HepG2 (cell line): ENCODE measurements at regions not wholly inside any gene's neighbourhood (a gene's known extent, or its start where the extent isn't known, plus 50 kb on each side); places are given as distances from the start of the nearest gene placed in this dataset.

Experiments
- ATAC-seq: fragments of 200-7000 bp; cut with Tn5 transposase; 3 replicates; pipeline ENCODE4 v1.9.1; 2020; ENCODE audit warnings: mild to moderate bottlenecking, moderate library complexity
- BruUV-seq: library from RNA; stranded (reverse); fragments of 400-500 nt; replicated peaks from 2 replicates; lab custom pipeline; 2021; lab: Mats Ljungman, UMichigan
- CTCF ChIA-PET: fragments of 300-600 bp; formaldehyde crosslinking; extraction: SDS; loops from one replicate; lab custom pipeline; 2021; ENCODE audit warnings: low total read pairs, inconsistent platforms, low intra/inter-chr PET ratio; lab: Yijun Ruan, JAX
- POLR2A ChIA-PET: fragments of 350-600 bp; sonication (Branson Sonifier 250); formaldehyde crosslinking; loops from one replicate; lab custom pipeline; 2020; ENCODE audit warnings: antibody characterized with exemption, inconsistent platforms; lab: Yijun Ruan, JAX
- DNase-seq: peaks from one replicate; pipeline ENCODE4 v3.0.0-alpha.2; 2015; ENCODE audit warnings: low spot score
- FAIRE-seq: peaks from 3 replicates; lab custom pipeline; 2011; peaks lifted over from hg19 to GRCh38; lab: Jason Lieb, UNC
- H2AFZ ChIP-seq: one replicate; pipeline ENCODE4 v1.6.1; 2011; ENCODE audit warnings: low read length, inconsistent platforms
- H3K27ac ChIP-seq: fragments of 300-600 bp; 3 replicates; pipeline ENCODE4 v1.8.0; 2011; ENCODE audit warnings: mixed run types, mild to moderate bottlenecking, mixed read lengths, low read length, inconsistent platforms; ENCODE audit not compliant: insufficient read depth; ENCODE audit errors: extremely low read length
- H3K27me3 ChIP-seq, 2 experiments: fragments of 200-600 bp in 1 of 2; 2 replicates in 1 of 2; 3 replicates in 1 of 2; pipeline versions ENCODE4 v1.6.0 to v1.8.0; 2011; ENCODE audit warnings: low read length in 2 of 2, mild to moderate bottlenecking in 2 of 2, moderate library complexity in 2 of 2, inconsistent platforms in 1 of 2; ENCODE audit not compliant: insufficient read depth in 2 of 2, control insufficient read depth in 1 of 2
- H3K36me3 ChIP-seq, 2 experiments: fragments of 200-600 bp in 1 of 2; replicated peaks in 1 of 2; 2 replicates in 1 of 2; 3 replicates in 1 of 2; pipeline versions ENCODE4 v1.5.1 to v1.8.0; 2011; ENCODE audit warnings: low read length in 2 of 2, inconsistent platforms in 1 of 2; ENCODE audit not compliant: insufficient read depth in 2 of 2, control insufficient read depth in 1 of 2
- H3K4me1 ChIP-seq: 2 replicates; pipeline ENCODE4 v1.5.1; 2012; ENCODE audit warnings: low read length, inconsistent platforms; ENCODE audit not compliant: insufficient read depth
- H3K4me2 ChIP-seq: 2 replicates; pipeline ENCODE4 v1.6.0; 2011; ENCODE audit warnings: low read depth, low read length, inconsistent platforms
- H3K4me3 ChIP-seq, 3 experiments: fragments of 200-600 bp in 1 of 3; sonication (generic), shearing (Covaris generic) in 1 of 3; replicated peaks in 1 of 3; 2 replicates each; pipeline ENCODE4 v1.5.1; 2011 to 2016; ENCODE audit warnings: low read length in 3 of 3, inconsistent platforms in 2 of 3, low read depth in 2 of 3, mild to moderate bottlenecking in 2 of 3, control low read depth in 1 of 3, mixed read lengths in 1 of 3; ENCODE audit not compliant: insufficient read depth in 1 of 3
- H3K79me2 ChIP-seq: one replicate; pipeline ENCODE4 v1.6.1; 2011; ENCODE audit warnings: low read length, inconsistent platforms; ENCODE audit not compliant: insufficient read depth
- H3K9ac ChIP-seq: 2 replicates; pipeline ENCODE4 v1.6.0; 2011; ENCODE audit warnings: mild to moderate bottlenecking, low read depth, low read length, inconsistent platforms; ENCODE audit not compliant: insufficient read depth
- H3K9me3 ChIP-seq: 2 replicates; pipeline ENCODE4 v1.5.1; 2012; ENCODE audit warnings: mild to moderate bottlenecking, low read length
- H4K20me1 ChIP-seq: 2 replicates; pipeline ENCODE4 v1.6.0; 2011; ENCODE audit warnings: inconsistent platforms, mild to moderate bottlenecking, low read length, moderate library complexity; ENCODE audit not compliant: insufficient read depth
- ARHGAP35 ChIP-seq: sonication (generic); formaldehyde crosslinking; IDR thresholded peaks from 2 replicates; pipeline ENCODE4 v1.9.0; 2022; ENCODE audit warnings: mild to moderate bottlenecking, inconsistent platforms, moderate library complexity, missing genetic modification reagents, borderline replicate concordance
- ARID2 ChIP-seq: sonication (generic); formaldehyde crosslinking; IDR thresholded peaks from 2 replicates; pipeline ENCODE4 v1.8.1; 2022; ENCODE audit warnings: mild to moderate bottlenecking, missing genetic modification reagents, borderline replicate concordance
- ARNT ChIP-seq: fragments of 450-650 bp; IDR thresholded peaks from 2 replicates; pipeline ENCODE4 v1.6.1; 2017
- CENPT ChIP-seq: sonication (generic); formaldehyde crosslinking; IDR thresholded peaks from 2 replicates; pipeline ENCODE4 v1.8.0; 2022; ENCODE audit warnings: low read depth, mild to moderate bottlenecking, moderate library complexity, missing genetic modification reagents
- DR1 ChIP-seq: sonication (generic); formaldehyde crosslinking; IDR thresholded peaks from 2 replicates; pipeline ENCODE4 v1.8.0; 2021; ENCODE audit warnings: mild to moderate bottlenecking, missing genetic modification reagents, inconsistent platforms
- EEA1 ChIP-seq: sonication (generic); formaldehyde crosslinking; IDR thresholded peaks from 2 replicates; pipeline ENCODE4 v1.5.1; 2020; ENCODE audit warnings: mild to moderate bottlenecking, missing genetic modification reagents, borderline replicate concordance
- FOXA1 ChIP-seq, 2 experiments: fragments of 450-650 bp in 1 of 2; sonication (generic) in 1 of 2; formaldehyde crosslinking in 1 of 2; IDR thresholded peaks; 2 replicates each; pipeline versions ENCODE4 v1.4.0 to v1.6.1; 2016 to 2020; ENCODE audit warnings: missing genetic modification reagents in 1 of 2
- HIC2 ChIP-seq: sonication (generic); formaldehyde crosslinking; IDR thresholded peaks from 2 replicates; pipeline ENCODE4 v1.9.0; 2022; ENCODE audit warnings: low read depth, missing genetic modification reagents
- KIAA2018 ChIP-seq: sonication (generic); formaldehyde crosslinking; IDR thresholded peaks from 2 replicates; pipeline ENCODE4 v1.5.0; 2020; ENCODE audit warnings: mild to moderate bottlenecking, missing genetic modification reagents, borderline replicate concordance
- MATR3 ChIP-seq: sonication (generic); formaldehyde crosslinking; IDR thresholded peaks from 2 replicates; pipeline ENCODE4 v1.4.0; 2020; ENCODE audit warnings: missing genetic modification reagents
- NR2F6 ChIP-seq, 2 experiments: IDR thresholded peaks; 2 replicates each; pipeline ENCODE4 v1.6.1; 2016; ENCODE audit warnings: antibody characterized with exemption in 1 of 2, mild to moderate bottlenecking in 1 of 2
- ZC3H13 ChIP-seq: sonication (generic); formaldehyde crosslinking; IDR thresholded peaks from 2 replicates; pipeline ENCODE4 v1.8.1; 2023; ENCODE audit warnings: mild to moderate bottlenecking, missing genetic modification reagents, moderate library complexity
- ZNF451 ChIP-seq: sonication (generic); formaldehyde crosslinking; IDR thresholded peaks from 2 replicates; pipeline ENCODE4 v1.5.0; 2020; ENCODE audit warnings: mild to moderate bottlenecking, missing genetic modification reagents
- WGBS: methylation state at CpG from one replicate; pipeline ENCODE4 v1.1.6; 2017; ENCODE audit warnings: low lambda C conversion rate; 5-methylcytosine and 5-hydroxymethylcytosine counted together
- in situ Hi-C: cut with HindIII; loops from 2 replicates; pipeline ENCODE4 v1.10.0; 2017; ENCODE audit warnings: low pct_unique_long_range_greater_than_20kb; ENCODE audit not compliant: extremely low pct_ligation_motif_present
- intact Hi-C: fragments of 100-400 bp; cut with micrococcal nuclease; formaldehyde crosslinking; loops from one replicate; pipeline ENCODE4 v1.10.0; 2022; ENCODE audit not compliant: unreplicated experiment

GRCh38 chr18:73691118-73691517 lies 456.5 kb downstream of the FBXO15 start:
- WGBS = 0% methylated on average over 6 of the region's 6 CpGs

More at GRCh38 chr18:73691118-73691517, 456.5 kb downstream of the FBXO15 start:
- ChIA-PET CTCF (no interaction called here), POLR2A (no interaction called here)
- H3K27ac ChIP-seq = no peak overlapping the region
- FAIRE-seq (no peak), ATAC-seq (no peak), DNase-seq (no peak)
- in situ Hi-C loops = no loop called here
- no peak overlapping the region for H3K4me2 ChIP-seq
- H3K79me2 ChIP-seq = no peaks in the 10 kb centered on the region
- H3K27me3 ChIP-seq = no peaks in the 10 kb centered on the region; a peak in 3 of 5 replicates
- TF ChIP-seq ZNF451 (CRISPR knock-in tag) (no peak), ARID2 (CRISPR knock-in tag) (no peak), ARHGAP35 (CRISPR knock-in tag) (no peak), KIAA2018 (CRISPR knock-in tag) (no peak), HIC2 (CRISPR knock-in tag) (no peak), DR1 (CRISPR knock-in tag) (no peak), CENPT (no peak), FOXA1 (IDR thresholded peaks at IDR 0.05) (no peak), FOXA1 (CRISPR knock-in tag; IDR thresholded peaks at IDR 0.05) (no peak), MATR3 (CRISPR knock-in tag) (no peak), ZC3H13 (CRISPR knock-in tag) (no peak), NR2F6 (IDR thresholded peaks at IDR 0.05) (no peak), NR2F6 (CRISPR knock-in tag; IDR thresholded peaks at IDR 0.05) (no peak), ARNT (no peak), EEA1 (CRISPR knock-in tag) (no peak)
- H4K20me1 ChIP-seq = no peaks in the 10 kb centered on the region
- H3K9ac ChIP-seq = no peak overlapping the region
- H3K4me1 ChIP-seq = no peaks in the 10 kb centered on the region
- no peaks in the 10 kb centered on the region for H3K9me3 ChIP-seq
- no peak overlapping the region for H3K4me3 ChIP-seq
- no peak overlapping the region for H2AFZ ChIP-seq
- no peaks in the 10 kb centered on the region for H3K36me3 ChIP-seq
- intact Hi-C loops = no loop called here
- BruUV-seq = no TSS peak
